ENCODE measurements at regions not wholly inside any gene's neighbourhood (a gene's known extent, or its start where the extent isn't known, plus 50 kb on each side); places are given as distances from the start of the nearest gene placed in this dataset.

DNA sequence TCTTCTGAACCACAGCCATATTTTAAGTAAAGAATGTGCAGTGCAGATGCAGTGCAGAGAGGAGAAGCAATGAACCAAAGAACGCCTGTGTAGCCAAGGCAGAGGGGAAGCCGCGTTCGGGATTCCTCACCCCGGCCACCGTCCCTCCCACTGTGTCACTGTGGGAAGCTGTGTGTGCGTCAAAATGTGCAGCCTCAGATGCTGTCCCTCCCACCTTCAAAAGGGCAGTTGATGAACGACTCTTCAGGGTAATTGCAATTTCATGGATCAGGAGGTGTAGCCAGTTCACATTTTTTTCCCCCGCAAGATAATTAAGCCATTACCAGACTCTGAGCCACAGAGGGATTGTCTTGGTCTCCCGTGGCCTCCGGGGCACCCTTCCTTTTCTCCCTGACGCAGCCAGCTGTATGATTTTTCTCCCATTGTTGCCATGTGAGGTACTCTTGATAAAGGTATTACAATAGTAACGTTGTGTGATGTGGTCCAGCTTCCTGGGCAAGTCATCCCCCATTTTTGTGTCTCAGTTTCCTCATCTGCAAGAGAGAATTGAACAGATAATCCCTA is 190.0 kb downstream of the FOXL1 start:
- CTCF ChIA-PET: no interaction called here
- Histone ChIP-seq H3K4me3 (ENCODE audit: low read depth, low read length, poor library complexity, severe bottlenecking) (no peak overlapping the region), H3K36me3 (ENCODE audit: insufficient read depth, low read length, poor library complexity, severe bottlenecking) (no peaks in the 10 kb centered on the region), H3K27me3 (replicated peaks; ENCODE audit: insufficient read depth, low read depth, low read length, poor library complexity) (peaks cover 60% of the 10 kb centered on the region), H3K9me3 (ENCODE audit: low read depth, low read length, poor library complexity, severe bottlenecking) (no peaks in the 10 kb centered on the region), H3K4me1 (ENCODE audit: insufficient read depth, low read length, poor library complexity, severe bottlenecking) (peaks cover 3% of the 10 kb centered on the region), H3K27ac (ENCODE audit: low read depth, low read length, poor library complexity, severe bottlenecking) (no peak overlapping the region)
- DNase-seq (ENCODE audit: low spot score): no peak
- POLR2A ChIA-PET (ENCODE audit: low non-redundant PET): no interaction called here
- no TSS peak for BruUV-seq (replicated peaks)
- TF ChIP-seq CTCF (conservative IDR thresholded peaks at IDR 0.05; ENCODE audit: low read depth, low read length): 0 out of 2 replicates have a peak, but pooled peaks have one; percentile 19
- no peak for TF ChIP-seq EZH2 (IDR thresholded peaks at IDR 0.05; ENCODE audit: borderline replicate concordance, low read depth, low read length, poor library complexity, severe bottlenecking)
- intact Hi-C loops (cut with micrococcal nuclease; ENCODE audit: unreplicated experiment): no loop called here

- TF ChIP-seq CTCF (conservative IDR thresholded peaks at IDR 0.05; ENCODE audit: low read depth, low read length) (no peak), EZH2 (IDR thresholded peaks at IDR 0.05; ENCODE audit: borderline replicate concordance, low read depth, low read length, poor library complexity, severe bottlenecking) (no peak)
- Histone ChIP-seq H3K9me3 (ENCODE audit: low read depth, low read length, poor library complexity, severe bottlenecking) (no peaks in the 10 kb centered on the region), H3K36me3 (ENCODE audit: insufficient read depth, low read length, poor library complexity, severe bottlenecking) (no peaks in the 10 kb centered on the region), H3K4me1 (ENCODE audit: insufficient read depth, low read length, poor library complexity, severe bottlenecking) (peaks cover 3% of the 10 kb centered on the region), H3K4me3 (ENCODE audit: low read depth, low read length, poor library complexity, severe bottlenecking) (no peak overlapping the region), H3K27me3 (replicated peaks; ENCODE audit: insufficient read depth, low read depth, low read length, poor library complexity) (peaks cover 53% of the 10 kb centered on the region), H3K27ac (ENCODE audit: low read depth, low read length, poor library complexity, severe bottlenecking) (no peak overlapping the region)
- intact Hi-C loops (cut with micrococcal nuclease; ENCODE audit: unreplicated experiment): no loop called here
- POLR2A ChIA-PET (ENCODE audit: low non-redundant PET): no interaction called here
- no TSS peak for BruUV-seq (replicated peaks)
- DNase-seq (ENCODE audit: low spot score): peak; percentile 49
- CTCF ChIA-PET: no interaction called here
These were observed 190.7 kb downstream of the FOXL1 start for GRCh38 chr16:86768999-86769398.

- TF ChIP-seq CTCF (conservative IDR thresholded peaks at IDR 0.05; ENCODE audit: low read depth, low read length) (no peak), EZH2 (IDR thresholded peaks at IDR 0.05; ENCODE audit: borderline replicate concordance, low read depth, low read length, poor library complexity, severe bottlenecking) (no peak)
- peaks cover 3% of the 10 kb centered on the region for H3K4me1 ChIP-seq (ENCODE audit: insufficient read depth, low read length, poor library complexity, severe bottlenecking)
- H3K4me3 ChIP-seq (ENCODE audit: low read depth, low read length, poor library complexity, severe bottlenecking): no peak overlapping the region
- POLR2A ChIA-PET (ENCODE audit: low non-redundant PET): no interaction called here
- H3K9me3 ChIP-seq (ENCODE audit: low read depth, low read length, poor library complexity, severe bottlenecking): no peaks in the 10 kb centered on the region
- H3K36me3 ChIP-seq (ENCODE audit: insufficient read depth, low read length, poor library complexity, severe bottlenecking): no peaks in the 10 kb centered on the region
- no peak overlapping the region for H3K27ac ChIP-seq (ENCODE audit: low read depth, low read length, poor library complexity, severe bottlenecking)
- peaks cover 52% of the 10 kb centered on the region for H3K27me3 ChIP-seq (replicated peaks; ENCODE audit: insufficient read depth, low read depth, low read length, poor library complexity)
- DNase-seq (ENCODE audit: low spot score): no peak
- CTCF ChIA-PET: no interaction called here
- no TSS peak for BruUV-seq (replicated peaks)
- intact Hi-C loops (cut with micrococcal nuclease; ENCODE audit: unreplicated experiment): no loop called here
These were observed 193.4 kb downstream of the FOXL1 start for GRCh38 chr16:86771506-86772460.
